TTC549 (cell line): ENCODE measurements at regions not wholly inside any gene's neighbourhood (a gene's known extent, or its start where the extent isn't known, plus 50 kb on each side); places are given as distances from the start of the nearest gene placed in this dataset.

Source experiments
- FAIRE-seq: peaks from 2 replicates; lab custom pipeline; 2012; peaks lifted over from hg19 to GRCh38; lab: Jason Lieb, UNC

- FAIRE-seq = no peak
These were observed 362.0 kb downstream of the ZNF521 start for GRCh38 chr18:24989760-24990593.

- no peak for FAIRE-seq
These were observed 361.3 kb downstream of the ZNF521 start for GRCh38 chr18:24990671-24991134.

GRCh38 chr18:24991141-24992060 lies 360.6 kb downstream of the ZNF521 start:
- no peak for FAIRE-seq

GRCh38 chr18:24992491-24992890 lies 359.5 kb downstream of the ZNF521 start:
- FAIRE-seq = no peak

GRCh38 chr18:24993628-24994027 lies 358.3 kb downstream of the ZNF521 start:
- FAIRE-seq = no peak

- no peak for FAIRE-seq
These were observed 356.9 kb downstream of the ZNF521 start for GRCh38 chr18:24995056-24995455.

- FAIRE-seq = no peak
These were observed 356.2 kb downstream of the ZNF521 start for GRCh38 chr18:24995755-24996154.

- FAIRE-seq = no peak
These were observed 352.2 kb downstream of the ZNF521 start for GRCh38 chr18:24999650-25000267.

- no peak for FAIRE-seq
These were observed 350.2 kb downstream of the ZNF521 start for GRCh38 chr18:25001803-25002202.

- no peak for FAIRE-seq
These were observed 346.2 kb downstream of the ZNF521 start for GRCh38 chr18:25005541-25006403.

- FAIRE-seq = no peak
These were observed 341.2 kb downstream of the ZNF521 start for GRCh38 chr18:25010623-25011374.
